T-helper 1 cell treated with Interleukin-12 subunit alpha and Interleukin-12 subunit beta and Interleukin-4 antibody, amounts not matched to agents 30 μg/mL and 1 μg/mL, for 36 hours (primary cell): ENCODE measurements at regions not wholly inside any gene's neighbourhood (a gene's known extent, or its start where the extent isn't known, plus 50 kb on each side); places are given as distances from the start of the nearest gene placed in this dataset.

Experiments used
- H3K27ac Mint-ChIP-seq: one replicate; pipeline ENCODE4 v1.8.0; 2021; ENCODE audit warnings: mild to moderate bottlenecking, mixed read lengths
- H3K27me3 Mint-ChIP-seq: one replicate; pipeline ENCODE4 v1.8.0; 2021; ENCODE audit warnings: low read depth, mixed read lengths
- H3K36me3 Mint-ChIP-seq: one replicate; pipeline ENCODE4 v1.8.0; 2021; ENCODE audit warnings: low read depth, mixed read lengths
- H3K4me1 Mint-ChIP-seq: one replicate; pipeline ENCODE4 v1.8.0; 2021; ENCODE audit warnings: low read depth, mixed read lengths
- H3K4me3 Mint-ChIP-seq: one replicate; pipeline ENCODE4 v1.8.0; 2021; ENCODE audit warnings: mild to moderate bottlenecking, moderate library complexity, mixed read lengths
- H3K9me3 Mint-ChIP-seq: one replicate; pipeline ENCODE4 v1.8.0; 2021; ENCODE audit warnings: mixed read lengths

DNA sequence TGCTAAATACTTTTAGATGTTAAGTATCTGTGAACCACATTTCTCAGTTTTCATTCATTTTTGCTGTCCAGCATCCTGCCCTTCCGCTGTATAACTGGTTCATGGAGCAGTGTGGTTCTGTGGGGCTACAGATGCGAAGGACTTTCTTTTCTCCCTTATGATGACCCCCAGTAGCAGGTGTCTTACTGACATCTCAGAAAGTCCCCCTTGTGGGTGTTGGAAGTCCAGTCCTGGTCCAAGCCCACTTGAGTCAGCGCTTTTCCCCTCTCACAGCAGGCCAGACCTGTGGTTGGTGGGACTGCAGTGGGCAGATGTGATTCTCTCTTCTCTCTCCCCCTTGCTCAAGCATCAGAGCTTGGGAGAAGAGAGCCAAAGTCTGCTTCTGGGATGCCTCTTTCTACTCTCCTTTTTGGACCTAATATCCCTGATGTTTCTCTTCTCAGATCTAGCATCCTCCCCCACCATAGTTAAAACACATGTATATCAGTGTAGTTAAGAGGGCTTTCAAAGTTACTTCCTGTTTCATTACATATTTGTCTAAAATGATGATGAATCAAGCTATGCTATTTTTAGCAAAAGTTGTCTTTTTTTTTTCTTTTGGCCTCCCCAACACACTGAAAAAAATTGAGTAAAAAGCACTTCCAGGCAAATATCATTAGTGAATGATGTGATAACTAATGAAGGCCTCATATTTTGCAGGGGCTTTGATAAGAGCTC is 119.5 kb upstream of the ZNF618 start:
- Mint-ChIP-seq H3K27ac (no peak overlapping the region), H3K27me3 (peaks cover 7% of the 10 kb centered on the region), H3K4me3 (no peak overlapping the region), H3K36me3 (no peaks in the 10 kb centered on the region), H3K4me1 (no peaks in the 10 kb centered on the region), H3K9me3 (peaks cover 7% of the 10 kb centered on the region)

- Mint-ChIP-seq H3K9me3 (peaks cover 11% of the 10 kb centered on the region), H3K4me3 (no peak overlapping the region), H3K27ac (no peak overlapping the region), H3K4me1 (no peaks in the 10 kb centered on the region), H3K36me3 (no peaks in the 10 kb centered on the region), H3K27me3 (peaks cover 15% of the 10 kb centered on the region)
Measured at GRCh38 chr9:113763429-113763828, 112.7 kb upstream of the ZNF618 start.

GRCh38 chr9:113764572-113764971 is 111.5 kb upstream of the ZNF618 start:
- Mint-ChIP-seq H3K27me3 (peaks cover 11% of the 10 kb centered on the region), H3K36me3 (no peaks in the 10 kb centered on the region), H3K4me1 (no peaks in the 10 kb centered on the region), H3K4me3 (no peak overlapping the region), H3K9me3 (peaks cover 4% of the 10 kb centered on the region), H3K27ac (no peak overlapping the region)

GRCh38 chr9:113769412-113769811 is 106.7 kb upstream of the ZNF618 start:
- H3K36me3 Mint-ChIP-seq = no peaks in the 10 kb centered on the region
- peaks cover 7% of the 10 kb centered on the region for H3K27me3 Mint-ChIP-seq
- no peak overlapping the region for H3K4me3 Mint-ChIP-seq
- H3K27ac Mint-ChIP-seq = no peak overlapping the region
- H3K4me1 Mint-ChIP-seq = no peaks in the 10 kb centered on the region
- peaks cover 4% of the 10 kb centered on the region for H3K9me3 Mint-ChIP-seq

GRCh38 chr9:113770396-113770795 is 105.7 kb upstream of the ZNF618 start:
- H3K4me1 Mint-ChIP-seq = no peaks in the 10 kb centered on the region
- no peak overlapping the region for H3K27ac Mint-ChIP-seq
- no peaks in the 10 kb centered on the region for H3K36me3 Mint-ChIP-seq
- no peak overlapping the region for H3K4me3 Mint-ChIP-seq
- H3K9me3 Mint-ChIP-seq = peaks cover 4% of the 10 kb centered on the region
- H3K27me3 Mint-ChIP-seq = no peaks in the 10 kb centered on the region

- H3K27me3 Mint-ChIP-seq = no peaks in the 10 kb centered on the region
- H3K9me3 Mint-ChIP-seq = peaks cover 4% of the 10 kb centered on the region
- H3K4me3 Mint-ChIP-seq = no peak overlapping the region
- no peaks in the 10 kb centered on the region for H3K36me3 Mint-ChIP-seq
- H3K27ac Mint-ChIP-seq = no peak overlapping the region
- H3K4me1 Mint-ChIP-seq = no peaks in the 10 kb centered on the region
Measured at GRCh38 chr9:113771199-113771598, 104.9 kb upstream of the ZNF618 start.

- H3K27ac Mint-ChIP-seq = no peak overlapping the region
- no peaks in the 10 kb centered on the region for H3K9me3 Mint-ChIP-seq
- no peaks in the 10 kb centered on the region for H3K36me3 Mint-ChIP-seq
- H3K4me1 Mint-ChIP-seq = no peaks in the 10 kb centered on the region
- no peak overlapping the region for H3K4me3 Mint-ChIP-seq
- H3K27me3 Mint-ChIP-seq = no peaks in the 10 kb centered on the region
Measured at GRCh38 chr9:113772121-113772810, 103.8 kb upstream of the ZNF618 start.

GRCh38 chr9:113774963-113775362 is 101.1 kb upstream of the ZNF618 start:
- Mint-ChIP-seq H3K27me3 (no peaks in the 10 kb centered on the region), H3K27ac (no peak overlapping the region), H3K36me3 (no peaks in the 10 kb centered on the region), H3K4me1 (no peaks in the 10 kb centered on the region), H3K9me3 (no peaks in the 10 kb centered on the region), H3K4me3 (no peak overlapping the region)

DNA sequence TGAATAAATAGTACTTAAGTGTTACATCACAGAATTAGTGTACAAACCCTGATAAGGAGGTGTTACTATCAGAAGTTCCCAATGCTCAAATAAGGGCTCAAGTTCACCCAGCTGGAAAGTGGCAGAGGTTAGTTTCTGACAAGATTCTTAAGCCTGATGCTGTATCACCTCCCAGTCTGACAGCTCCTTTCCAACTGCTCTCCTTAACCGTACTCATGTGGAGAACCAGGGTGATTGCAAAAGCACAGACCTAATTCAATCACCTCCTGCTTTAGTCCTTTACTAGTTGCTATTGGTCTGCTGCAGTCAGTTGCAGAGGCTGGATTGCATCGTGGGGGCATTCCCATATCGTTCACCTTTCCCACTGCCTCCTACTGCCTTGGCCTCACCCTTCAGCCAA is 100.4 kb upstream of the ZNF618 start:
- H3K27me3 Mint-ChIP-seq = no peaks in the 10 kb centered on the region
- H3K27ac Mint-ChIP-seq = no peak overlapping the region
- H3K9me3 Mint-ChIP-seq = no peaks in the 10 kb centered on the region
- H3K36me3 Mint-ChIP-seq = no peaks in the 10 kb centered on the region
- no peaks in the 10 kb centered on the region for H3K4me1 Mint-ChIP-seq
- no peak overlapping the region for H3K4me3 Mint-ChIP-seq

DNA sequence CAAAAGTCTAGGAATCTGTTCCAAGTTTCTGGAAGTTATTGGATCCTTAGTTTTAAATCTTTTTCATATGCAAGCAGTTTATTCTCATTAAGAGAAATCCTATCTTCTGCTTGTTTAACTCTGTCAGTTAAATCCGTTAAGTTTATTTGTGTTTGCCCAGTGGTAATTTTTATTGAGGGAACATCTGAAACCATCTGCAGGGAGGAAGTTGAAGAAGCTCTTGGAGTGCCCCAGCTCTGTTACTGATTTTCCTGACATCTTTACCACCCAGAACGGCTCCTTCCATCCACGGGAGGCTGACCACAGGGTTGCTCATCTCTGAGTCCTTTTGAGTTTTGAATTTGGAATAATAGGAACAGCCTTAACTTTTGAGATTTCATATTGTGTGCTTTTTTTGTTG is 99.9 kb upstream of the ZNF618 start:
- H3K9me3 Mint-ChIP-seq = no peaks in the 10 kb centered on the region
- no peaks in the 10 kb centered on the region for H3K27me3 Mint-ChIP-seq
- no peaks in the 10 kb centered on the region for H3K36me3 Mint-ChIP-seq
- no peak overlapping the region for H3K27ac Mint-ChIP-seq
- H3K4me3 Mint-ChIP-seq = no peak overlapping the region
- H3K4me1 Mint-ChIP-seq = no peaks in the 10 kb centered on the region

DNA sequence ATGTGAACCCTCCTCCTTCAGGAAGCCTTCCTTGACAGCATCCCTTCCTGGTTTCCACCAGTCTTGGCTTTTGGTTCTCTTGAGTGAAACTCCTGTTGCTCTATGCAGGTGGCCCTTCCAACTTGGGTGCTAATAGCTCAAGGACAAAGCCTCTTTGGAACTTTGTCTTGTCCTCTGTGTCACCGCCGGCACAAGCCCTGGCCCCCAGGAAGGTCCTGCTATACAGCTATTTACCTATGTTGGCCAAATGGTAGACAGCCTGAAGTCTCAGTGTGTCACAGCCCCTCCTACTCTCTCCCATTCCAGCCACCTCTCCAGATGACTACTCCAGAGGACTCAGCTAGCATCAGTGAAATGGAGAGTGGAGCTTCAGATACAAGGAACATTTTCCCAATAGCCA is 94.7 kb upstream of the ZNF618 start:
- Mint-ChIP-seq H3K9me3 (no peaks in the 10 kb centered on the region), H3K27me3 (peaks cover 4% of the 10 kb centered on the region), H3K36me3 (no peaks in the 10 kb centered on the region), H3K4me1 (no peaks in the 10 kb centered on the region), H3K4me3 (no peak overlapping the region), H3K27ac (no peak overlapping the region)

GRCh38 chr9:113781896-113782295 is 94.2 kb upstream of the ZNF618 start:
- H3K27me3 Mint-ChIP-seq = peaks cover 4% of the 10 kb centered on the region
- H3K36me3 Mint-ChIP-seq = no peaks in the 10 kb centered on the region
- H3K4me1 Mint-ChIP-seq = no peaks in the 10 kb centered on the region
- H3K27ac Mint-ChIP-seq = no peak overlapping the region
- no peak overlapping the region for H3K4me3 Mint-ChIP-seq
- no peaks in the 10 kb centered on the region for H3K9me3 Mint-ChIP-seq

DNA sequence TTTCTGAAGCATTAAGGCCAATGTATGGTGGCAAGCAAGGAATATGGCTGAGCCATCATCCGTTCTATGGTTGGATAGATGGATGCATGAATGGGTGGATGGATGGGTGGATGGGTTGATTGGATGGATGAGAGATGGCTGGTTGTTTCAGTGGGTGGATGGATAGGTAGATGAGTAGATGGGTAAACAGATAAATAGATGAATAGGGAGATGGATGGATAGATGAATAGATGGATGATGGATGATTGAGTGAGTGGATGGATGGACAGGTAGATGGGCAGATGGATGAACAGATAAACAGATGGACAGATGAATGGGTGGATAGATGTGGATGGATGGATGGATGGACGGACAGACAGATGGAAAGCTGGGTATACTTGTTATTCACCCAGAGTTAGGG is 92.6 kb upstream of the ZNF618 start:
- no peaks in the 10 kb centered on the region for H3K4me1 Mint-ChIP-seq
- H3K9me3 Mint-ChIP-seq = no peaks in the 10 kb centered on the region
- no peak overlapping the region for H3K4me3 Mint-ChIP-seq
- H3K36me3 Mint-ChIP-seq = no peaks in the 10 kb centered on the region
- H3K27me3 Mint-ChIP-seq = peaks cover 4% of the 10 kb centered on the region
- no peak overlapping the region for H3K27ac Mint-ChIP-seq

DNA sequence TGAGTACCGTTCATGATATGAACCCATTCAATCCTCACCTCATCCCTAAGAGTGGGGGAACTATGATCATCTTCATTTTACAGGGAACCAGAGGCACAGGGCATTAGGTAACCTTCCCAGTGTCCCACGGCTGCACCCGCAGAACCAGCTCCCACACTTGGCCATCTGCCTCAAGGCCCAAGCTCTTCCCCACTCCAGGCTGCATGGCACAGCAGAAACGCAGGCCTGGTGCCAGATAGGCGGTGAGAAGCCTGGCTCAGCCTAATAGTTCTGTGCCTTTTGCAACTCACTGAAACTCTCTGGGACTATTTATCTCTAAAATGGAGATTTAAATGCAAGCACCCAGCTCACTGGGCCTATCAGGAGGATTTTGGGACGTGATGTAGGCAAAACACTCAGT is 90.8 kb upstream of the ZNF618 start:
- Mint-ChIP-seq H3K9me3 (no peaks in the 10 kb centered on the region), H3K36me3 (no peaks in the 10 kb centered on the region), H3K27ac (no peak overlapping the region), H3K4me3 (no peak overlapping the region), H3K27me3 (peaks cover 4% of the 10 kb centered on the region), H3K4me1 (no peaks in the 10 kb centered on the region)

DNA sequence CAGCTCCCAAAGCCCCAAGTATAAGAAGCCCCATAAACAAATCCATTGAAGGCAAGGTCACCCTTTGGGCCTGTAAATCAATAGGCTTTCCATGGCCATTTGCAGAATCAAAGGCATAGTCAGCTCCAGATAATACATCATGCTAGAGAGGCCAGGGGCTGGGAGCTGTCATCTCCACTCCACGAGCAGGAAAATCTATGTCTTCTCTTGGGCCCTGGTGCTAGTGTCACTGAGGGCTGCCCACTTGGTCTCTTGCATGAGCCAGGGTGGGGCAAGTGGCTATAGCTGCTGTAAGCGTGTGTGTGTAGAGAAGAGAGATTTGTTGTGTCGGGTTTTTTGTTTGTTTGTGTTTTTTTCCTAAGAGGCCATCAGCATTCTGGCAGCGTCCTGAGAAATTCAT is 90.0 kb upstream of the ZNF618 start:
- Mint-ChIP-seq H3K27me3 (peaks cover 4% of the 10 kb centered on the region), H3K4me1 (no peaks in the 10 kb centered on the region), H3K9me3 (no peaks in the 10 kb centered on the region), H3K36me3 (no peaks in the 10 kb centered on the region), H3K4me3 (no peak overlapping the region), H3K27ac (no peak overlapping the region)
